Heart left ventricle (tissue), 13 donors: ENCODE measurements at regions not wholly inside any gene's neighbourhood (a gene's known extent, or its start where the extent isn't known, plus 50 kb on each side); places are given as distances from the start of the nearest gene placed in this dataset.

Experiments
- POLR2A ChIP-seq, 2 donors: fragments of 450-650 bp; IDR thresholded peaks; one replicate each; pipeline ENCODE4 v1.6.1; 2017; ENCODE audit warnings: antibody characterized with exemption in 2 of 2, mild to moderate bottlenecking in 2 of 2, moderate library complexity in 2 of 2
- TF ChIP-seq, protein P1 (sequence below), 12 donors: fragments of 200-600 bp; sonication (generic) in 4 of 12; IDR thresholded peaks; one replicate each; pipeline versions ENCODE4 v1.5.0 to v1.8.0; 2018 to 2022; ENCODE audit warnings: antibody characterized with exemption in 12 of 12, mild to moderate bottlenecking in 5 of 12
- donor health status: ischemic (EF 13 %, LVEDD 7.1; RV severe dilation, severe dysfunction).
- donor health status: DM: no; HTN: yes; CAD: no.
- donor health status: DM: no; HTN: no; CAD: no.
- donor health status: ischemic (EF 25% LVEDD 6.9; RV normal size, moderate dysfunction).
- donor health status: ischemic (EF 25% LVEDD 5.7; RV mildly dilated, moderate dysfunction).
- donor health status: ischemic (EF 35%, LVEDD 5.7; RV mildly dilated, moderate dysfunction).
- donor health status: nonischemic (EF 11% LVEDD 7.7; RV severe dilation, severe dysfunction).
- donor health status: DM: yes; HTN: yes; CAD: no.
- donor health status: PGD.
- donor health status: ischemic (EF 29% LVEDD 5.4; RV normal size, mild dysfunction).
- donor health status: nonischemic (EF 23%, LVEDD 6.1; RV moderate dilation, normal function).

DNA sequence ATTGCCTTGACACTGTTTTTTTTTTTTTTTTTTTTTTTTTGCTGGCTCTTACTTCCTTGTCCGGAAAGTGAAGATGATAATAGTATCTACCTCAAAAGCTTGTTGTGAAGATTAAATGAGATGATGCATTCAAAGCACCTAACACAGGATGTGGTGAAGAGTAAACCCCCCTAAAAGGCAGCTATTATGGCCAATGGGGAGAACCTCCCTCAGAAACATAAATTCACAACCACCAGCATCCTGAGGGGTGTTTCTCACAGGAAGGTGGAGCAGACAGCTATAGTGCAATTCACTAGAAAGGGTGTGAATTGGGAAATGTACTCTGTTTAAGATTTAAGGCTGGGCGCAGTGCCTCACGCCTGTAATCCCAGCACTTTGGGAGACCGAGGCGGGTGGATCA lies 85.4 kb upstream of the CRY1 start:
- TF ChIP-seq, protein P1, sequence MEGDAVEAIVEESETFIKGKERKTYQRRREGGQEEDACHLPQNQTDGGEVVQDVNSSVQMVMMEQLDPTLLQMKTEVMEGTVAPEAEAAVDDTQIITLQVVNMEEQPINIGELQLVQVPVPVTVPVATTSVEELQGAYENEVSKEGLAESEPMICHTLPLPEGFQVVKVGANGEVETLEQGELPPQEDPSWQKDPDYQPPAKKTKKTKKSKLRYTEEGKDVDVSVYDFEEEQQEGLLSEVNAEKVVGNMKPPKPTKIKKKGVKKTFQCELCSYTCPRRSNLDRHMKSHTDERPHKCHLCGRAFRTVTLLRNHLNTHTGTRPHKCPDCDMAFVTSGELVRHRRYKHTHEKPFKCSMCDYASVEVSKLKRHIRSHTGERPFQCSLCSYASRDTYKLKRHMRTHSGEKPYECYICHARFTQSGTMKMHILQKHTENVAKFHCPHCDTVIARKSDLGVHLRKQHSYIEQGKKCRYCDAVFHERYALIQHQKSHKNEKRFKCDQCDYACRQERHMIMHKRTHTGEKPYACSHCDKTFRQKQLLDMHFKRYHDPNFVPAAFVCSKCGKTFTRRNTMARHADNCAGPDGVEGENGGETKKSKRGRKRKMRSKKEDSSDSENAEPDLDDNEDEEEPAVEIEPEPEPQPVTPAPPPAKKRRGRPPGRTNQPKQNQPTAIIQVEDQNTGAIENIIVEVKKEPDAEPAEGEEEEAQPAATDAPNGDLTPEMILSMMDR (IDR thresholded peaks at IDR 0.05): no peak
- no peak for TF ChIP-seq POLR2A (IDR thresholded peaks at IDR 0.05)
